HG03060 (cell line): ENCODE measurements at regions not wholly inside any gene's neighbourhood (a gene's known extent, or its start where the extent isn't known, plus 50 kb on each side); places are given as distances from the start of the nearest gene placed in this dataset.
"Not testable (repeated sequence)": the region's sequence is repeated elsewhere in the genome, so short reads cannot be mapped to it uniquely, and the experiment has no call there.

Source experiments
- ATAC-seq: cut with Tn5 transposase; IDR thresholded peaks from one replicate; pipeline ENCODE4 v1.9.1; 2021; ENCODE audit warnings: low read depth, moderate number of reproducible peaks; ENCODE audit not compliant: unreplicated experiment

- no peak for ATAC-seq
Observed at GRCh38 chr6:79431537-79431933, 105.7 kb downstream of the LCA5 start.

- ATAC-seq, result no peak
Observed at GRCh38 chr6:79430913-79431536, 106.2 kb downstream of the LCA5 start.

DNA sequence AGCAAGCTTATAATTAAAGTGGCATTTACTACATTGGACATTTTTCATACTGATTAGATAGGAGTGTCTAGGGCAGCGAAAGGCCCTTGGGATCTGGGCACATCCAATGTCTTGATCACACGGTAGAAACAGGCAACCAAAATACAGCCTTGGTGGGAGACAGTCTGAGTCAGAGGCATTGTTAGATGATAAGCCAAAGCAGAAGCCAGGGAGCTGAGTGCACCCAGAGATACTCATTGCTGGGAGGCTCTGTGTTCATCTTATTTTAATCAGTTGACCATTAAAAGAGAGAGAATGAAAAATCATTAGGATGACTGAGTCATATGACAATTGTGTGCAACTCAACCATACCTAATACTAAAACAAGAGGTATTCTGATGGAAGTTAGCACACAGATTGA, 109.5 kb downstream of the LCA5 start:
- no peak for ATAC-seq

DNA sequence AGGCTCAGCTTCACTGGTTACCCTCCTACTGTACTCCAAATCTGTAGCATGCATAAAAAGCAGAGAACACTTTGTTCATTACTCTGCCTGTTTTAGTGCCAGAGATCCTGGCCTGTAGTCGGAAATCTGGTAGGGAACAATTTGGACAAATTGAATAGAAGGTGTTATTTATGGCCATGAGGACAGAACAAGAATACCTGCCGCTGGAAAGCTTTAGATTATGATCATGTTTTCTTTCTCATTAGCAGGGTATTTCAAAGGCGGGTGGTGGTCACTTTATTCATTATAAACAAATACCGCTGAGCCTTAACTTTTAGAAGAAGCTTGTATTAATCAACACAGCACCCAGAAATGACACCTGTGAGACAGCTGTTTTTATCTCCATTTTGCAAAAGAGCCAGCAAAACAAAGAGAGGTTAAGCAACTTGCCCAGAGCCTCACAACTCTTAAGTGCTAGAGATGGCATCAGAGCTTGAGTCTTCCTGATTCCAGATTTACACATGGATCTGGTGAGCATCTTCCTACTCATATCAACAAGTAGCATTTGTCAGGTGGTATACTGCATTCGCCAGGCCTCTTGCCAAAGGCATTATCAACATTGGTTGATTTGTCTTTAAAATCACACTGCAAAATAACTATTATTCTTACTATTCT, 110.5 kb downstream of the LCA5 start:
- ATAC-seq, result no peak

GRCh38 chr6:79425589-79426311, 111.5 kb downstream of the LCA5 start:
- ATAC-seq, result no peak

GRCh38 chr6:79423216-79423615, 114.0 kb downstream of the LCA5 start:
- ATAC-seq, result no peak

- ATAC-seq, result no peak
Observed at GRCh38 chr6:79422666-79423065, 114.6 kb downstream of the LCA5 start.

DNA sequence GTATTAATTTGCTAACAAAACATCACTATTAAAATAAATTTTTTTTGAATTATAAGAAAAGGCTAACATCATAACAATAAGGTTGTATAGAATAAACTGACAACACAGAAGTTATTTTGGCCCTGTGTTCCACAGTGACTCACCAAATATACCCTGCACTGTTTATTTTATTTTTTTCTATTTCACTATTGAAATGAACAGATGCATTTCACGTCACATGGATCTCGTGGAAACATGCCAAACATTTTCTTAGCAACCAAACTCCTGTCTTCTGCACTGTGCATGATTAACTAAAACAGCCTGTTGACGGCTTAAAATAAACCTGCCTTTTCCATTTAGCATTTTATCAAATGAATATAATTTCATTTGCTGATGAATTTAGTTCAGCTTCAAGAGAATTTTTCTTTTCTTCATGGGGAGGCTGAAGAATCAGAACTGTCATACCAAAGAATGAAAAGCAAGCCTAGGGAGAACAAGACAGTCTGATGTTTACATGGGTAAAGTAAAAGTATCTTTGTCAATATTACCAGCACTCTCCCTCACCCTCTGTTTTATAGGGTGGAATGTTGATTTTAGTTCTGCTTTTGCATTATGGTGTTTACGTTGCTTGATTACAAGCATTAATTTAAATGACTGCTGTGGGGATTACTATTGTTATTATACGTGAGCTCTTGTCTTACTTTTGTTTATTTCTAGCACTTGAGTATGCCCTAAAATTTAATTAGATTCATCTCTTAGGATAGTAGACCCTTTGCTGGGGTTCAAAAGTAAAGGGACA, 115.3 kb downstream of the LCA5 start:
- ATAC-seq, result peak; percentile 73

GRCh38 chr6:79421001-79421411, 116.2 kb downstream of the LCA5 start:
- ATAC-seq, result no peak

- no peak for ATAC-seq
Observed at GRCh38 chr6:79420054-79420453, 117.2 kb downstream of the LCA5 start.

DNA sequence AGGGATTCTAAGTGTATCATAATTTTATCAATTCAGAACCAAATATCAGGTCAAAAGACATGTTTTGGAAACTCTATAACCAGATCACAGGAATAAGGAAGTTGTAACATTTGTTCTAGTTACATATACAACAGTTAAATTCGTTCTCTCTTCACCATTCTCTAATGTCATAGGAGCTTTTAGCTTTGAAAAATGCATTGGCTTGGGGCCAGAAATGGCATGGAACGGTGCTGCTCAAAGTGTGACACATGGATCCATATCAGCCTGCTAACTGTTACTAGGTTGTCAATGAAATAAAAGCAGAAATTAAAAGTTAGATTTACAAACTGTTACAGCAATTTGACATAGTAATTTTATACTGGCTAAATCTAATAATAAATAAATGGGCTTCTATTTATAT, 120.3 kb downstream of the LCA5 start:
- ATAC-seq, result no peak

- no peak for ATAC-seq
Observed at GRCh38 chr6:79413562-79414002, 123.6 kb downstream of the LCA5 start.

- ATAC-seq, result no peak
Observed at GRCh38 chr6:79410806-79411205, 126.4 kb downstream of the LCA5 start.

GRCh38 chr6:79408256-79408974, 128.8 kb downstream of the LCA5 start:
- ATAC-seq, result no peak

DNA sequence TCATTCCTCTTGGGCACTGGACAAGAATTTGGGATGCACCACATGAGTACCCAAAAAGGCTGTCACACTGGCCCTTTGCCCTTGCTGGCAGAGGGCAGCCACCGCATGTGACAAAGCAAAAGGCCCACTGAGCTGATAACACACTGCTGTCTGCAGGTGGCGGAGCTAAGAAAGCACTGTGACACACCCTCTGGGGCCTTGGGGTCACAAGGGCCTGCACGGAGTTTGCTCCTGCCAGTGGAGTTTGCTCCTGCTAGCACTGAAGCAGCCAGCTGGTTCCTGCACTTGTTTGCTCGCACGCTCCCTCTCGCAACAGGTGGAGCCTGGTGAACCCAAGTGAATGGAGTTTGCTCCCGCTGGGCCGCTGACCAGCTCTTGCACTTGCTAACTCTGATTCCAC, 132.6 kb downstream of the LCA5 start:
- ATAC-seq, result no peak

GRCh38 chr6:79404261-79404660, 133.0 kb downstream of the LCA5 start:
- ATAC-seq, result no peak

DNA sequence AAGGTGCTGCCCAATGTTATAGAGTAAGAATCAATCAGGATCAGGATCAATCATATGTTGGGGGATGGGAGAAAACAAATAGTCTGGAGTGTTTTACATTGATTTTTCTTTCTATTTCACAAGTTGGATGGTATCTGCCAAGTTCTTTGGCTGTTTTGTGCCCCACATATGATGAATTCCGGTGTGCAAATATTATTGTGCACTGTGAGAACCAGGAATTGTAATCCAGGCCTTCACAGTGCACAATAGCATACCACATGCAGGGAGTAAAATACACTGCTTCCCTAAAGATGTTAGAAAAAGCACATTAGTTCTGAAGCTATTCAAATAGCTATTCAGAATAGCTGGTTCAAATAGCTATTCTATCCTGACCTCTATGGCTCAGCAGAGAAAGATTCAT, 133.7 kb downstream of the LCA5 start:
- no peak for ATAC-seq

GRCh38 chr6:79403086-79403485, 134.1 kb downstream of the LCA5 start:
- no peak for ATAC-seq

GRCh38 chr6:79399499-79399898, 137.7 kb downstream of the LCA5 start:
- ATAC-seq, result no peak

DNA sequence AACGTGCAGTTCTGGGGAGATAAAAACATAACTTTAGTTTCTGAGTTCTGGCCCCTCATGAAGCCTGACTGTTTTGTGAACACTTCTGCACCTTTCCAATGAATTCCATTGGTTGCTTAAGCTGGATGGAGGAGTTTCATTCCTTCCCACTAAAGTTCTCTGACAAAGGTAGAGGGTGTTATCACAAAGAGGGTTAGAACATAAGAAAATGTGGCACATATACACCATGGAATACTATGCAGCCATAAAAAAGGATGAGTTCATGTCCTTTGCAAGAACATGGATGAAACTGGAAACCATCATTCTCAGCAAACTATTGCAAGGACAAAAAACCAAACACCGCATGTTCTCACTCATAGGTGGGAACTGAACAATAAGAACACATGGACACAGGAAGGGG, 138.6 kb downstream of the LCA5 start:
- not testable (repeated sequence) for ATAC-seq
